ENCODE measurements at regions not wholly inside any gene's neighbourhood (a gene's known extent, or its start where the extent isn't known, plus 50 kb on each side); places are given as distances from the start of the nearest gene placed in this dataset.

- no peak for DNase-seq (ENCODE audit: low spot score)
Observed at GRCh38 chrX:20863649-20864048, 510.6 kb upstream of the CNKSR2 start.

GRCh38 chrX:20861113-20861512 is 513.1 kb upstream of the CNKSR2 start:
- DNase-seq (ENCODE audit: low spot score), result no peak

- DNase-seq (ENCODE audit: low spot score), result no peak
Observed at GRCh38 chrX:20857746-20858145, 516.5 kb upstream of the CNKSR2 start.

DNA sequence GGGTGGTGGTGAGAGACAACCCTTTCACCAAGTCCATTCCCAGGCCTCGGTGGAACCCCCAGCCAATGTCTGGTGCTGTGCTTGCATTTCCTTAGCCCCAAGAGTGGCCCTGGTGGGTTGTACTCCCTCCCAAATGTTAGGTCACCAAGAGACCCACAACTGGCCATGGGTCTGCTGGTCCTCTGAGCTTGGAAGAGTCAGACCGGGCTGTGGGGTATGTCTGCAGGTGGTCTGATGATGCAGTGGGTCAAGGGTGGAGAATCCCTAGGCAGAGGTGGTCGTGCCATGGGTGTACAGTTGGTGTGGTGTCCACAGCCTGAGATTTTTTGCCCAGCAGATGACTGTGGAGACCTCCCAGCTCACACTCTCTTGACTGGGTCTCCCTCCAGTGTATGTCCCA is 535.7 kb upstream of the CNKSR2 start:
- no peak for DNase-seq (ENCODE audit: low spot score)

- no peak for DNase-seq (ENCODE audit: low spot score)
Observed at GRCh38 chrX:20829665-20830491, 544.3 kb upstream of the CNKSR2 start.

DNA sequence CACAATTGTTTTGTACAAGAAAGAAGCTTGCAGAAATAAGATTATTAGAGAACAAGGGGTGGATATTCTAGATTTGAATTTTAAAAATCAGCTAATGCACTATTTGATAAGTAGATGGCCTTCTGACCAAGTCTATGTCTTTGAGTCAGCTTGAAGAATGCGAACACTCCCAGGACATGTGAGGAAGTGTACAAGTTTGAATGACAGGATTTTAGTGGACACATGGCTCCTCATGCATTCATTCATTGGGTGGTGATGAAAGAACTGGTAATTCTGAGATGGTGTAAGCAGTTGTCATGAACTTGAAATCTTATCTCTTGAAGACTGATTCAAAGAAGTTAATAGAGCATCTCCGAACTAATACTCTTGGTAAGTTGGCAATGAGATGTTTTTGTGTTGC is 548.2 kb upstream of the CNKSR2 start:
- DNase-seq (ENCODE audit: low spot score), result no peak

DNA sequence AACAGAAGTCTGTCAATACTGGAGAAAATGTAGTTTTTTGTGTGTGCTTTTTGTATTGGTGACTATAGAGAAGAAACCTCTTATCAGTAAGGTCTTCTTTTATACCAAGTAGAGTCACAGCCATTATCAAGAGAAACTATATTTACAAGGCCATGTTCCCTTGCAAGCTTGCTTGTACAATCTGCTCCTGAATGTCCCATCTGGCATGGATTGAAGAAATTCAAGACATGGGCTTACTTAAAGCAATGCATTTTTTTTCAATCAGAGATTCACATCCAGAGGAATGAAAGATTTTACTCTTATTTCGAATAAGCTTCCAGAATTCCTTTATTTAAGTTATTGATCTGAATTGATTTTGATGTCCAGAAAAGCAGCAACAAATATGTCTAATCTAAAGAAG is 537.3 kb upstream of the RPS6KA3 start:
- DNase-seq (ENCODE audit: low spot score), result no peak

- no peak for DNase-seq (ENCODE audit: low spot score)
Observed at GRCh38 chrX:20802036-20802435, 535.3 kb upstream of the RPS6KA3 start.

DNA sequence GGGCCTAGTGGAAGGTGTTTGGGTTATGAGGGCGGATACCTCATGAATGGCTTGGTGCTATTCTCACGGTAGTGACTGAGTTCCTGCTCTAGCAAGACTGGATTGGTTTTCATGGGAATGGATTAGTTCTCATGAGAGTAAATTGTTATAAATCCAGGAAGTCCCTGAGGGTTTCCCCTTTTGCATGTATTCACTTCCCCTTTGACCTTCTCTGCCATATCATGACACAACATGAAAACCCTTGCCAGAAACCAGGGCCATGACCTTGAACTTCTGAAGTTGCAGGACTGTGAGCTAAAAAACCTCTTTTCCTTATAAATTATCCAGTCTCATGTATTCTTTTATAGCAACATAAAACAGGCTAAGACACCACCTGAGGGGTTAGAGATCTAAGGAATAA is 529.7 kb upstream of the RPS6KA3 start:
- no peak for DNase-seq (ENCODE audit: low spot score)

GRCh38 chrX:20789103-20789502 is 522.4 kb upstream of the RPS6KA3 start:
- no peak for DNase-seq (ENCODE audit: low spot score)

GRCh38 chrX:20767346-20767745 is 500.6 kb upstream of the RPS6KA3 start:
- no peak for DNase-seq (ENCODE audit: low spot score)

DNA sequence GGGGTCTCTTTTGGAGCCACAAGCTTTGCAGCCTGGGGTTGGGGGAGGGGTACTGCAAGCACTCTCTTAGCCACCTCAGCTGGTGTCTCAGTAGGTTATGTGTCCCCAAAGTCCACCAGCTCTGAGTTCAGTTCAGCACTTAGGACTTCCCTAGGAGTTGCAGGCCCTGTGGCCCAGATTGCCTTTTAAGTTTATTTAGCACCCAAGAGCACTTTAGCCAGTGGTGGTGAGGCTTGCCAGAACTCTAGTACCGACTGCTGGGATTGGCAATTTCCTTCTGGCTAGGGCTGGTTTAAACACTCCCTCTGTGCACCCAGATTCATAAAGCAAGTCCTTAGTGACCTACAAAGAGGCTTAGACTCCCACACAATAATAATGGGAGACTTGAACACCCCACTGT is 489.9 kb upstream of the RPS6KA3 start:
- DNase-seq (ENCODE audit: low spot score), result no peak

DNA sequence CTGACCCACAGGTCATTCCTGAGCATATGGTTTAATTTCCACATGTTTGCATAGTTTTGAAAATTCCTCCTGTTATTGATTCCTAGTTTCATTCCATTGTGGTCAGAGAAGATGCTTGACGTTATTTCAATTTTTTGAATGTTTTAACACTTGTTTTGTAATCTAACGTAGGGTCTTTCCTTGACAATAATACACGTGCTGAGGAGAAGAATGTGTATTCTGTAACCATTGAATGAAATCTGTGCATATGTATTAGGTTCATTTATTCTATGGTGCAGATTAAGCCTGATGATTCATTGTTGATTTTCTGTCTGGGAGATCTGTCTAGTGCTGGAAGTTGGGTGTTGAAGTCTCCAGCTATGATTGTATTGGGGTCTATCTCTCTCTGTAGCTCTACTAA is 486.4 kb upstream of the RPS6KA3 start:
- no peak for DNase-seq (ENCODE audit: low spot score)

- no peak for DNase-seq (ENCODE audit: low spot score)
Observed at GRCh38 chrX:20746690-20747089, 480.0 kb upstream of the RPS6KA3 start.

GRCh38 chrX:20743046-20743445 is 476.3 kb upstream of the RPS6KA3 start:
- DNase-seq (ENCODE audit: low spot score), result no peak

- DNase-seq (ENCODE audit: low spot score), result no peak
Observed at GRCh38 chrX:20742106-20742505, 475.4 kb upstream of the RPS6KA3 start.

GRCh38 chrX:20740443-20740842 is 473.7 kb upstream of the RPS6KA3 start:
- DNase-seq (ENCODE audit: low spot score), result no peak

DNA sequence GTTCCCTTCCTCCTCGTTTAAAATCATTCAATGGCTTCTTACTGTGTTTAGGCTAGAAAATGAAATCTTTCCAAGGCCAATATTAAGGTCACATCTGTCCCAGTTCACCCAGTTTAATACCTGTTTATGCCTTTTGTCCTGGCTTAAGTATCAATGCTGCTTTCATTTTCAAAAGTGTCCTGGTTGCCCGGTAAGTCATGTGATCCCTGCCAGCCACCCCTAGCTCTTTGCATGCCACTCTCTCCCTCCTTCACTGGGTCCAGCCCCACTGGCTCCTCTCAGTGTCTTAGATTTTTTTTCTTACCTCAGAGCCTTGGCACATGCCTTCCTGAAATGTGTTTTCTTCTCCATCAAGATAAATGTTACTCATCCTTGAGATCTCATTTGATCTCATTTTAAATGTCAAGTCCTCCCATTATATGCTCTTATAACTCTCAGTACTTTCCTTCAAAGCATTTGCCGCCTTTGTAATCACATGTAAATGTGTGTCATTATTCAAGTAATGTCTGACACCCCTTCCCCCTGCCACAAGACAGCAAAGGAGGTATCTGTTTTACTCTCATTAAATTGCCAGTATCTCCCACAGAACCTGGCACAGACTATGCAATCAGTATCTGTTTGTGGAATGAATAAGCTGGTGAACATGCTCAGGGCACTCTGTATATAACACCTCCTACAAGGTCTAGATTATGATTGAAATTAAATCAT is 472.5 kb upstream of the RPS6KA3 start:
- DNase-seq (ENCODE audit: low spot score), result no peak

DNA sequence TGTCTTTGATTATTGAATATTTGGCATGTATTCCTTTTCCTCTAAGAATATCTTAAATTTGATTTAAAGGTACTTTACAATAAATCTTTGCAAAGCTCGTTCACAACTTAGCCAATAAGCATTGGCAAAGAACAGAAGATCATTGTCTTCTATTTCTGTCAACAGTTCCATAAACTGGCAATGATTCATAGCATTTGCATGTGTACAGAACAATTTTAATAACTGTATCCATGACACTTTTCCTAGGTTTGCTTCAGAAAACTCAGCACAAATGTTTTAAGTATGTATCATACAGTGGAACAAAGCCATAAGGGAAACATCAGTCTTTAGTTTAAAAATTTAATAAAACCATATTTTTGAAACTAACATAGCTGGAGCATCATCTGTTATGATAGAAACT is 462.7 kb upstream of the RPS6KA3 start:
- no peak for DNase-seq (ENCODE audit: low spot score)

DNA sequence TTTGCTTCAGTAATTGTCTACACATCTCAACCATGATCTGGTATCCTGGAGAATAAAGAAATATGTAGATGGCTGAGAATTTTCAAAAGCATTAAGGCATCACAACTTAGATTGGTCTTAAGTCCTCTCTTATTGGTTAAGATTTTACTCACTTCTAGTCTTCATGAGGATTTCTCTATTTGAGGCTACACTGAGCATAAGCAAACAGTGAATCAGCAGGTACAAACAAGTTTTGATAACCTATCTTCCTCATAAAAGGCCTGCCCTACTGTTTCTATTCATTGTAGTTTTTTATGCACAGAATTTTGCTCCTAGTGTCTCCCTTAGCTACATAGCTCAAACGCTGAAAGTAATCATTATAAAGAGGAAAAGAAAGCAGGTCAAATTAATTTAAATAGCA is 460.7 kb upstream of the RPS6KA3 start:
- DNase-seq (ENCODE audit: low spot score), result no peak

GRCh38 chrX:20720954-20721626 is 454.4 kb upstream of the RPS6KA3 start:
- no peak for DNase-seq (ENCODE audit: low spot score)

- no peak for DNase-seq (ENCODE audit: low spot score)
Observed at GRCh38 chrX:20718592-20719380, 452.1 kb upstream of the RPS6KA3 start.

Data from LoVo (cell line).